Stimulated activated CD4-positive, alpha-beta T cell treated with anti-CD3 and anti-CD28 coated beads, Interleukin-12 subunit alpha, Interleukin-12 subunit beta, amount 100 ng/mL, for 4 hours (primary cell): ENCODE measurements at regions not wholly inside any gene's neighbourhood (a gene's known extent, or its start where the extent isn't known, plus 50 kb on each side); places are given as distances from the start of the nearest gene placed in this dataset.
"Not testable (repeated sequence)": the region's sequence is repeated elsewhere in the genome, so short reads cannot be mapped to it uniquely, and the experiment has no call there.

ENCODE experiments used
- DNase-seq: peaks from one replicate; pipeline ENCODE4 v3.0.0-alpha.2; 2020

DNA sequence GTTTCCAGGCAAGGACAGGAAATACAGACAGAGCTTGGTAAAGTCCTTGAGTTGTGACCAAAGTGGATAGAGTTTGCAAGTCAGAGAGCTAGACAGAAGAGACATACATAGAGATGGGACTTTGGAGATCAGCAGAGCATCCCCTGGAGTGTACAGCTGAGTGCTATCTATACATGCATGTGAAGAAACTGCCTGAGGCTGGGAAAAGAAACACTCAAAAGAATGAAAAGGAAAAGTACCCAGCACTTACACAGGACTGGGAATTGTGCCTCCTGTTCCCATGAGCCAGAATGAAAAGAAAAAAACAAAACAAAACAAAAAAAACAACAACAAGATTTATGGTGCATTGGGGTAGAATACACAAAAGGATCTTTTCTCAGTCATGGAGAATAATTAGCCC lies 606.4 kb downstream of the ZNF608 start:
- no peak for DNase-seq

GRCh38 chr5:124139477-124139876 lies 607.0 kb downstream of the ZNF608 start:
- no peak for DNase-seq

- DNase-seq = no peak
These were observed 609.8 kb downstream of the ZNF608 start for GRCh38 chr5:124136609-124137008.

GRCh38 chr5:124134941-124135340 lies 611.5 kb downstream of the ZNF608 start:
- DNase-seq = no peak

- no peak for DNase-seq
These were observed 613.0 kb downstream of the ZNF608 start for GRCh38 chr5:124133406-124133805.

DNA sequence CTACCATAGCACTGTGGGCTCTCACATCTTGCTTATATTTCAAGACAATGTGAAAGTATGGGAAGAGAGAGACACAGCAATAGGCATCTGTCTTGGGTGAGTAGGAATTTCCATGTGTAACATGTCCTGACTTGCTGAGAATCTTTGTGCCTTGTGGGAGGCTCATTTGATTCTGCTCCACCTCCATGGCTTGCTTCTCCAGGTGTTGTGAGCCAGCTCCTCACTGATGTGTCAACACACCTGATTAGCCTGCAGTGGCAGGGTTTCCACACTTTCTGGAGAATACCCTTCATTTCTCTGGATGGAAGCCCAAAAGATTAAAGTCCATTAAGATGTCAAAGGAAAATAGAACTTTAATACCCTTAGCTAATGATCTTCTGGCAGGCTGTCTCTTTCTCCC lies 613.6 kb downstream of the ZNF608 start:
- no peak for DNase-seq

DNA sequence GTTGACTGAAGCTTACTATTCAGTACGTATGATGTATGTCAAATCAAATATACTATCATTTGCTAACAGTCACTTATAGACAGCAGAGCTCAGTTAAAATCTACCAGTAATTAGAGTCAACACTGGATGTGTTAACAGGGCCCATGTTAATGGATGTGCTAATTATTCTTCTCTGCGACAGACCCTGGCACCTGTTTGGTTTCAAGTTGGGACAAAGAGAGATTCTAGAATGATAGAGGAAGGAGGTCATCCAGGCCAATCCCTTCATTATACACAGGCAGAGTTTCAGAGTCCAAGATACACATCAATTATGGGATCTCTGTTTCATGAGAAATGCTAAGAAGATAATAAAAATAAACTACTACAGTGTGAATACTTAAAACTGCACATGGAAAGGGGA lies 615.0 kb downstream of the ZNF608 start:
- no peak for DNase-seq

GRCh38 chr5:124130816-124131215 lies 615.6 kb downstream of the ZNF608 start:
- no peak for DNase-seq

DNA sequence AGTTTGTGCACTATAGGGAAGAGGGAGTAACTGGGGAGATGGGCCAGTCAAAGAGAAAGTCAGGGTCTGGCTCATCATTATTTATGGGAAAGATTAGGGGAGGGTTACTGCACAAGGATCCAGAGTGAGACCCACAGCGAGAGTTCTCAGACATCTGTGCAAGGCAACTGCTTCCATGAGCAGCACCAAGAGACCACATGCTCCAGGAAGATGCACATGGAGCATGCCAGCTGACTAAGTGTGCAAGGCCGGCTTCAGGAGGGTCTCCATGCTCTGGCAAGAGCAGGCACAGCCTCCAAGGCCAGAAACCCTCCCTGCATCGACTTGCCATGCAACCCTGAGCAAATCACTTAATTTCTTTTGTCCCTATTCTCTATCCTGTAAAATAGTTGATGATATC lies 616.9 kb downstream of the CSNK1G3 start:
- no peak for DNase-seq

DNA sequence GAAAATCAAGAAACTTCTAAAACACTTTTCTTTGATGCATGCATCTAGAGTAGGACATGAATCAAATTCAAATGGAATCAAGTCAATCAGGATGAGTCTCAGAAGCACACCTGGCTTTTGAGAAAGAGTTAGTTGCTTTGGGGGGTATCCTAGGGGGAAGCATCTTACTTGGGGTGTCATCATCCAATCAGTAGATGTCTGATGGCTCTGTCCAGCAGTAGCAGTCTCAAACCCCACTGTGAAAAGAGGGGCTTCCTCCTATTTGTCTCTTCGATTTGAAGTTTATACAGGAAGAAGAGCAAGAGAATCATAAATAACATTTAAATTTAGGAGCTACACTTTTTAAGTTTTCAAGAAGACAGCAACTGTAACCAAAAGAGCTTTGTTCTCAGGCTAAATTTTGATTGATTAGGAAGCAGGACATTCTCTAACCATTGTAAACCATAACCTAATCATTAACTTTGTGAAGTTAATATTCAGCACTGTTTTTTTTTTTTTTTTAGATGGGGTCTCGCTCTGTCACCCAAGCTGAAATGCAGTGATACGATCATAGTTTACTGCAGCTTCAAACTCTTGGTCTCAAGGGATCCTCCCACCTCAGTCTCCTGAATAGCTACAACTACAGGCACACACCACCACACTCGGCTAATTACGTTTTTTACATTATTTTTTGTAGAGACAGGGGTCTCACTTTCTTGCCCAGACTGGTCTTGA lies 614.7 kb downstream of the CSNK1G3 start:
- no peak for DNase-seq

DNA sequence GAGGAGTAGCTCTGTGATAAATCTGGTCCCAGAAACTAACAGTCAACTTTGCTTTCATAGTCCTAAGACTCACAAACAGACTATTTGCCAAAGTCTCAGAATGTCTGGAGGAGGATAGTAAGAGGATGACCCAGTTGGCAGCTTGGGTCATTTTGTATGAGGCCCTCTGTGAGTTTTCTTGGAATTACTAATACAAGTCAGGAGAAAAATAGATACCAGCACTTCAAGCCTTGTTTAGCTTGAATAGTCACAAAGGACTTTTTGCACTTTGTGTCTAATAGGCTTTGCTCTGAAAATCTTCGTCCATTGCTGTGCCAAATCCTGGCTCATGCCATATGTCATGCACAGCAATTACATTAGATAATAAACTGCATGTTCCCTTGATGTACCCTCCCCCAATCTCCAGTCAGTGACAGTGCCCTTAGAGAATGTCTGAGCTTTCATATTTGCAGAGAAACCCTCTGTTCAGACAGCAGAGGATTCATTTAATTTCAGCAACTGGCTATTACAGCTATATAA lies 612.8 kb downstream of the CSNK1G3 start:
- no peak for DNase-seq

DNA sequence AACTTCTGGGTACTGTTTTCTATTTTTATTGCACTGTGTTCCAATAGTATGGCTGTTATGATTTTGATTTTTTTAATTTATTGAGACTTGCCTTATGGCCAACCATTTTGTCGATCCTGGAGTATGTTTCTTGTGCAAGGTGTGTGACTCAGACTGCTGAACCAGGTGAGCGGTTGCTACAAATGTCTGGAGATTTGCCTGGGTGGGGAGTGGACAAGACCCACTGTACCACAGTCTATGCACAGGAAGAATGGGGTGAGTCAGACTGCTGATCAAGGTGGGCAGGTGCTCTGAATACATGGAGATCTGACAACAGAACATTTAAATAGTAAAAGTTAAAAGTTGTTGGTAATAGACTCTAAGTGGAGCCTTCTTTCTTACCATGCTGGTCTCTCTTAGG lies 609.2 kb downstream of the CSNK1G3 start:
- no peak for DNase-seq

DNA sequence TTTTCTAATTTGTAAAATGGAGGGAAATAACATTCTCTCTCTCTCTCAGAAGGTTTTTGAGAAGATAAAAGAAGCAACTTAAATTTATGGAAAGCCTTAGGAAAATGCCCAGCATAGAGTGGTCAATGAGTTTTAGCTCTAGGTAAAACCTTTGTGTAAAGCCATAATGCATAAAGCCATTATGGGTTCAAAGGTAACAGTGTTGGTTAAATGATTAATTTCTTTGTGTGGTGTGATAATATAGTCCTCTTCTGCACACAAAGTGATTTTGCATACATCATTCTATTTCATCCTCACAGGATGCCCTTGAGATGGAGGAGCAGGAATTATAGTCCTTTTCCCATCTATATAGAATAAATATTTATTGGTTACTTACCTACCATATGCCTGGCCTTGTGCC lies 602.9 kb downstream of the CSNK1G3 start:
- no peak for DNase-seq

DNA sequence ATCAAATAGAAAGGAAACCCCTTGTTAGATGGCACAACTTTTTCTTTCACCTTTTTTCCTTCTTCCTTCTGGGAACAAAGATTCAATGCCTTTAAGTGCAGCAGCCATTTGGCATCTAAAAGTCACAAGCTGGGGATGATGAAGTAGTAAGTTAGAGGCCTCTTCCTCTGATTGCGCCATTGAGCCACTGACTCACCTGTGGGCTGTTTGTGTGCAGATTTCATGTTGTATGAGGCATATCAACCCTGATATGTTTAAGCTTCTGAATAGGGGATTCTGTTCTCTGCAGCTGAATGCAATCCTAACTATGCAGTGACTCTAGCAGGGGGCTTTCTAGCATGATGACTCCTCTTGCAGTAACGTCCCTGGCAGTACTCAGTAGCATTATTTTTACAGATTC lies 599.9 kb downstream of the CSNK1G3 start:
- no peak for DNase-seq

DNA sequence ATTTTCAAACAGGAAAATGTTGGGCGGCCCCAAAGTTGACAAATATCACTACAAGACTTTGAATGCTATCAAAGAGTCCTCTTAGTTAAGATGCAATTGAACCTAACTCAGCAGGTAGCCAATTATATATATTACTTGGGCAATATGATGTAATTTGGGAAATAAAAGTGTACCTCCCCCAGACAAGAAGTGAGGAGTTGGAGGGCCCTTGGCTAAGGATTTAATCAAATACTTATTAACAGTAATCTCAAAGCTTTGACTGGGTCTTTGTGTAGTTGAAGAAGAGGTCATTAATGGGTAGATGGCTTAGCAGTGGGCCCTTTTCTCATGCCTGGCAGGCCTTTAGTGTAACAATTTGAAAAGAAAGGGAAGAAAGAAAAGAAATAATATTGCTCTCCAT lies 599.0 kb downstream of the CSNK1G3 start:
- no peak for DNase-seq

DNA sequence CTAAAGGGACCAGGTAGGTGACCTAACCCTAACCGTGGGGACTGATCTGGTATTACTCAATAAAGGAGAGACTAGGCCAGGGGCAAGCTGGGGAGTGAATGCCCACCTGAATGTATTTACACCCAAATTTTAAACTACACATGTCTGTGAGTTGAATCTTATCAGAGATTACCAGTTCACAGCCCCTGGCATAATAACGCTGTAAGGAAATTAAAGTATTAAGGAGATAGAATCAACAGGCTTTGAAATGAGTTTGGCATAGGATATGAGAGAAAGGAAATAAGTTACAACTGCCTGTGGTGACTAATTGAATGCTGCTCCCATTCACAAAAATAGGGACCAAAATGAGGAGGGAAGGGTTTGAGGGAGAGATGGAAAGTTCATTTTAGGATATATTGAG lies 593.3 kb downstream of the CSNK1G3 start:
- DNase-seq = no peak

DNA sequence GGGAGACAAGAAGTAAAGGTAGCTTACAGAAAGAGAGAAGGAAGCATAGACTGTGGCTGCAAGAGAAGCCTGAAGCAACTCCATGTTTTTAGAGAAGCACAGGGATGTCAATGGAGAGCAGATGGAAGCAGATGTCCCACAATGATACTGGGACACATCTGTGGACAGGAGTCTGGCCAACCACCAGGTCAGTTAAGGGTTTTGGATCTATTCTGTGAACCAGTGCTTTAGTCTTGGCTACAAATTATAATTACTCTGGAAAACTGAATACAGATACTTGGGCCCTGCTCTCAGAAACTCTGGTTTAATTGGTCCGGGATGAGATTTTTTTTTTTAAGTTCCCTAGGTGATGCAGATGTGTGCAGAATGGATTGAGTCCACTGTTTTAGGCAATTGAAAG lies 592.8 kb downstream of the CSNK1G3 start:
- DNase-seq = no peak

GRCh38 chr5:124104344-124104743 lies 592.4 kb downstream of the CSNK1G3 start:
- no peak for DNase-seq

- DNase-seq = no peak
These were observed 591.7 kb downstream of the CSNK1G3 start for GRCh38 chr5:124103671-124104070.

- DNase-seq = not testable (repeated sequence)
These were observed 591.1 kb downstream of the CSNK1G3 start for GRCh38 chr5:124103056-124103455.

GRCh38 chr5:124102486-124102885 lies 590.5 kb downstream of the CSNK1G3 start:
- no peak for DNase-seq

GRCh38 chr5:124093658-124094057 lies 581.7 kb downstream of the CSNK1G3 start:
- no peak for DNase-seq

DNA sequence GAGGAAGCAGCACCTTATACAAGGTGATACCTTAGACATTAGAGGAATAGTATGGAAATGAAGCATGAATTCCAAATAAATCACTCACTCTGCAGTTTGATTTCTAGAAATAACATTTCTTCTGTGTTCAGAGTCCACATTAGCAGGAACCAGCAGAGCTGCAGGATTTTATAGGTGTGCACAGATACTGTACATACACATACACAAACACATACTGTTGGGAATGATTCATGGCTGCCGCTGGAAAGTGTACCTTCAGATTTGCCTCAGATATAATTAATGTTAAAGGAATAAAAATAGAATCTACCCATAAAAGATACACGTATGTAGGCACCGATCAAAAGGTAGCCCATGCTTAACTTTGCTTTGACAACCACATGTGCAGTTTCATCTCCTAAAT lies 578.1 kb downstream of the CSNK1G3 start:
- DNase-seq = no peak

DNA sequence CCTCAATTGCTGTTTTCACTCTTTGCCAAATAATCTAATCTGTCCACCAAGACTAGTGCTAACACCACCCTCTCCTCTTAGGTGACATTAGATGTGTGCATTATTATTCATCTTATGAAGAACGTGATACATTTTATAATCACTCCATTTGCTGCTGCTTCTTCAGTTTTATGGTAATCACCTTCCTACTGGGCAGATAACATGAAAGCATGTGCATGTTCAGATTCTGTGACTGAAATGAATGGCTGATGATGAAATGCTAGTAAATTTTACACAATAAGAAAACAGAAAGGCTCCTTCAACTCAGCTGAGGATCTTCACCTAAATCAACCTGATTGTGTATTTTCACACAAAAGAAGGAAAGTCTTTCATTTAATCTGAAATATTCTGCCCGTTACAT lies 577.6 kb downstream of the CSNK1G3 start:
- no peak for DNase-seq
